ENCODE measurements at regions not wholly inside any gene's neighbourhood (a gene's known extent, or its start where the extent isn't known, plus 50 kb on each side); places are given as distances from the start of the nearest gene placed in this dataset.
"Not testable (repeated sequence)": the region's sequence is repeated elsewhere in the genome, so short reads cannot be mapped to it uniquely, and the experiment has no call there.

- Histone ChIP-seq H3K4me3 (no peak overlapping the region), H3K27me3 (no peaks in the 10 kb centered on the region), H3K9me3 (no peaks in the 10 kb centered on the region), H3K27ac (no peak overlapping the region), H3K4me1 (no peaks in the 10 kb centered on the region), H3K36me3 (no peaks in the 10 kb centered on the region)
- in situ Hi-C loops (cut with MboI; ENCODE audit: low pct_ligation_motif_present in 1 of 4, low pct_unique_long_range_greater_than_20kb in 1 of 4, low sequenced_read_pairs in 3 of 4) = no loop called here
- intact Hi-C loops (cut with DNase I; ENCODE audit: low total_unique reads) = no loop called here
- DNase-seq = no peak
- WGBS, 2 donors (ENCODE audit: low coverage in 1 of 2) = 33 to 84% methylated on average over 1 of the region's 1 CpG
- no peak for TF ChIP-seq EP300 (IDR thresholded peaks at IDR 0.05; ENCODE audit: low read depth)
- no peak for TF ChIP-seq POLR2A (IDR thresholded peaks at IDR 0.05)
Measured at GRCh38 chr4:159867673-159868072, 764.8 kb downstream of the RAPGEF2 start.

GRCh38 chr4:159868936-159869335, 766.1 kb downstream of the RAPGEF2 start:
- H3K36me3 ChIP-seq; H3K27me3 ChIP-seq; H3K9me3 ChIP-seq; intact Hi-C loops (cut with DNase I; ENCODE audit: low total_unique reads); in situ Hi-C loops (cut with MboI; ENCODE audit: low pct_ligation_motif_present in 1 of 4, low pct_unique_long_range_greater_than_20kb in 1 of 4, low sequenced_read_pairs in 3 of 4); H3K4me3 ChIP-seq; H3K4me1 ChIP-seq; H3K27ac ChIP-seq; DNase-seq: not testable (repeated sequence)
- 96% methylated on average over 19 of the region's 23 CpGs; no CpG with 5 or more reads in 1 of the 2 donors for WGBS, 2 donors (ENCODE audit: low coverage in 1 of 2)

GRCh38 chr4:159871141-159871540, 768.3 kb downstream of the RAPGEF2 start:
- Histone ChIP-seq H3K4me1 (no peaks in the 10 kb centered on the region), H3K4me3 (no peak overlapping the region), H3K36me3 (no peaks in the 10 kb centered on the region), H3K9me3 (no peaks in the 10 kb centered on the region), H3K27me3 (no peaks in the 10 kb centered on the region), H3K27ac (no peak overlapping the region)
- DNase-seq = no peak
- 56 to 81% methylated on average over 1 of the region's 1 CpG for WGBS, 2 donors (ENCODE audit: low coverage in 1 of 2)
- TF ChIP-seq EP300 (IDR thresholded peaks at IDR 0.05; ENCODE audit: low read depth) = no peak
- TF ChIP-seq POLR2AphosphoS5 (IDR thresholded peaks at IDR 0.05) = no peak
- no peak for TF ChIP-seq POLR2A (IDR thresholded peaks at IDR 0.05)
- TF ChIP-seq CTCF (IDR thresholded peaks at IDR 0.05) = no peak
- intact Hi-C loops (cut with DNase I; ENCODE audit: low total_unique reads) (loop anchor here (5.0 kb wide), 1 partner anchor 1156 kb away; no protein-coding TSS in a partner anchor), in situ Hi-C loops (cut with MboI; ENCODE audit: low pct_ligation_motif_present in 1 of 4, low pct_unique_long_range_greater_than_20kb in 1 of 4, low sequenced_read_pairs in 3 of 4) (no loop called here)

DNA sequence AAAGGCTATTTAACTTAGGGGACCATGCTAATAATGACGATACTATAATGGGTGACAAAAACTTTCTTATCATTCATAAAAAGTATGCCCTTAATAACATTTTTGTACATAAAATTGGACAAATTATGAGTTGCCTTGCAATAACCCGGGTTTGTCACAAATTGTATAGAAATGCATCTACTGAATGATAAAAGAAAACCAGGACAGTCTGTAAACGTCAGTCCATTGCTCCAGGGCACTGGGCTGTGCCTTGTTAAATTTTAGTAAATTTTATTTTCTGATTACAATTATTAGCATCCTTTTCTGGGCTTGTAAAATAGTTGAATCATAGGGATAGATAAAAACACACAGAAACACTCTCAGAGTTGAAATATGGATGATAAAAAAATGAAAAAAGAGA, 778.3 kb downstream of the RAPGEF2 start:
- Histone ChIP-seq H3K4me3 (no peak overlapping the region), H3K4me1 (no peaks in the 10 kb centered on the region), H3K27me3 (no peaks in the 10 kb centered on the region), H3K27ac (no peak overlapping the region), H3K9me3 (no peaks in the 10 kb centered on the region), H3K36me3 (no peaks in the 10 kb centered on the region)
- DNase-seq = no peak
- TF ChIP-seq CTCF (IDR thresholded peaks at IDR 0.05) (no peak), POLR2AphosphoS5 (IDR thresholded peaks at IDR 0.05) (no peak), EP300 (IDR thresholded peaks at IDR 0.05; ENCODE audit: low read depth) (no peak), POLR2A (IDR thresholded peaks at IDR 0.05) (no peak)
- in situ Hi-C loops (cut with MboI; ENCODE audit: low pct_ligation_motif_present in 1 of 4, low pct_unique_long_range_greater_than_20kb in 1 of 4, low sequenced_read_pairs in 3 of 4) = no loop called here
- intact Hi-C loops (cut with DNase I; ENCODE audit: low total_unique reads) = no loop called here
- WGBS, 2 donors (ENCODE audit: low coverage in 1 of 2) = 66 to 74% methylated on average over 3 of the region's 3 CpGs

- Histone ChIP-seq H3K27ac (no peak overlapping the region), H3K4me1 (no peaks in the 10 kb centered on the region), H3K27me3 (no peaks in the 10 kb centered on the region), H3K9me3 (no peaks in the 10 kb centered on the region), H3K36me3 (no peaks in the 10 kb centered on the region), H3K4me3 (no peak overlapping the region)
- intact Hi-C loops (cut with DNase I; ENCODE audit: low total_unique reads) = no loop called here
- WGBS, 2 donors (ENCODE audit: low coverage in 1 of 2) = 62 to 68% methylated on average over 4 of the region's 4 CpGs
- no peak for TF ChIP-seq CTCF (IDR thresholded peaks at IDR 0.05)
- TF ChIP-seq POLR2AphosphoS5 (IDR thresholded peaks at IDR 0.05) = no peak
- TF ChIP-seq POLR2A (IDR thresholded peaks at IDR 0.05) = no peak
- DNase-seq = no peak
- in situ Hi-C loops (cut with MboI; ENCODE audit: low pct_ligation_motif_present in 1 of 4, low pct_unique_long_range_greater_than_20kb in 1 of 4, low sequenced_read_pairs in 3 of 4) = no loop called here
Measured at GRCh38 chr4:159884989-159885388, 782.1 kb downstream of the RAPGEF2 start.
